ENCODE measurements at regions not wholly inside any gene's neighbourhood (a gene's known extent, or its start where the extent isn't known, plus 50 kb on each side); places are given as distances from the start of the nearest gene placed in this dataset.

- no peaks in the 10 kb centered on the region for H3K9me3 ChIP-seq
- H3K4me1 ChIP-seq: no peaks in the 10 kb centered on the region
- no peaks in the 10 kb centered on the region for H3K27me3 ChIP-seq
- H3K36me3 ChIP-seq (ENCODE audit: low read depth, missing control alignments): no peaks in the 10 kb centered on the region
- no peak overlapping the region for H3K27ac ChIP-seq
- no peak for TF ChIP-seq POLR2A (IDR thresholded peaks at IDR 0.05)
- TF ChIP-seq, protein P1, sequence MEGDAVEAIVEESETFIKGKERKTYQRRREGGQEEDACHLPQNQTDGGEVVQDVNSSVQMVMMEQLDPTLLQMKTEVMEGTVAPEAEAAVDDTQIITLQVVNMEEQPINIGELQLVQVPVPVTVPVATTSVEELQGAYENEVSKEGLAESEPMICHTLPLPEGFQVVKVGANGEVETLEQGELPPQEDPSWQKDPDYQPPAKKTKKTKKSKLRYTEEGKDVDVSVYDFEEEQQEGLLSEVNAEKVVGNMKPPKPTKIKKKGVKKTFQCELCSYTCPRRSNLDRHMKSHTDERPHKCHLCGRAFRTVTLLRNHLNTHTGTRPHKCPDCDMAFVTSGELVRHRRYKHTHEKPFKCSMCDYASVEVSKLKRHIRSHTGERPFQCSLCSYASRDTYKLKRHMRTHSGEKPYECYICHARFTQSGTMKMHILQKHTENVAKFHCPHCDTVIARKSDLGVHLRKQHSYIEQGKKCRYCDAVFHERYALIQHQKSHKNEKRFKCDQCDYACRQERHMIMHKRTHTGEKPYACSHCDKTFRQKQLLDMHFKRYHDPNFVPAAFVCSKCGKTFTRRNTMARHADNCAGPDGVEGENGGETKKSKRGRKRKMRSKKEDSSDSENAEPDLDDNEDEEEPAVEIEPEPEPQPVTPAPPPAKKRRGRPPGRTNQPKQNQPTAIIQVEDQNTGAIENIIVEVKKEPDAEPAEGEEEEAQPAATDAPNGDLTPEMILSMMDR (IDR thresholded peaks at IDR 0.05): no peak
- intact Hi-C loops (cut with DNase I; ENCODE audit: low total_unique reads): no loop called here
- DNase-seq: no peak
- 92% methylated on average over 22 to 25 of the region's 25 CpGs for WGBS, 2 donors
- H3K4me3 ChIP-seq: no peak overlapping the region
Observed at GRCh38 chr19:31562966-31563612, 213.9 kb upstream of the TSHZ3 start.

- H3K36me3 ChIP-seq (ENCODE audit: low read depth, missing control alignments): no peaks in the 10 kb centered on the region
- 85 to 91% methylated on average over 11 of the region's 11 CpGs for WGBS, 2 donors
- TF ChIP-seq POLR2A (IDR thresholded peaks at IDR 0.05): no peak
- TF ChIP-seq, protein P1 (IDR thresholded peaks at IDR 0.05): no peak
- intact Hi-C loops (cut with DNase I; ENCODE audit: low total_unique reads): no loop called here
- no peaks in the 10 kb centered on the region for H3K9me3 ChIP-seq
- DNase-seq: no peak
- H3K4me3 ChIP-seq: no peak overlapping the region
- no peaks in the 10 kb centered on the region for H3K27me3 ChIP-seq
- H3K4me1 ChIP-seq: no peaks in the 10 kb centered on the region
- H3K27ac ChIP-seq: no peak overlapping the region
Observed at GRCh38 chr19:31567776-31568175, 218.5 kb upstream of the TSHZ3 start.

DNA sequence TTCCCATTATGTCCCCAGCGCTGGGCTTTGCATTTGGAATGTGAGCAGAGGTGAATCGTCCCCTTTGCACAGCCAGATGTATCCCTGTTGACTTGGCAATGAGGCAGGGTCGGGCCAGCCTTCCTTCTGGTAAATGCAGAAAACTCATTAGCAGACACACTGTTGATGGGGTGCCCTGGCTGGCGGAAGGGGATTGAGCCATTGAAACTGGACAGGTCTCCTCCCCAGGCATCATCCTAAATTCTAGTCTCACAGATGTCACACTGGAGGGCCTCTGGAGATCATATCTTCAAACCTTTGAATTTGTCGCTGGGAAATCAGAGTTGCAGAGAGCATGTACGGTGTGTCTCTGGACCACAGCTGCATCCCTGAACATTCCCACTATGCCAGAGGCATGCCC, 219.5 kb upstream of the TSHZ3 start:
- H3K27me3 ChIP-seq: no peaks in the 10 kb centered on the region
- H3K27ac ChIP-seq: no peak overlapping the region
- no peak overlapping the region for H3K4me3 ChIP-seq
- 89 to 93% methylated on average over 6 of the region's 6 CpGs for WGBS, 2 donors
- H3K4me1 ChIP-seq: no peaks in the 10 kb centered on the region
- DNase-seq: no peak
- no peaks in the 10 kb centered on the region for H3K36me3 ChIP-seq (ENCODE audit: low read depth, missing control alignments)
- TF ChIP-seq, protein P1 (IDR thresholded peaks at IDR 0.05): no peak
- no peak for TF ChIP-seq POLR2A (IDR thresholded peaks at IDR 0.05)
- intact Hi-C loops (cut with DNase I; ENCODE audit: low total_unique reads): no loop called here
- no peaks in the 10 kb centered on the region for H3K9me3 ChIP-seq

DNA sequence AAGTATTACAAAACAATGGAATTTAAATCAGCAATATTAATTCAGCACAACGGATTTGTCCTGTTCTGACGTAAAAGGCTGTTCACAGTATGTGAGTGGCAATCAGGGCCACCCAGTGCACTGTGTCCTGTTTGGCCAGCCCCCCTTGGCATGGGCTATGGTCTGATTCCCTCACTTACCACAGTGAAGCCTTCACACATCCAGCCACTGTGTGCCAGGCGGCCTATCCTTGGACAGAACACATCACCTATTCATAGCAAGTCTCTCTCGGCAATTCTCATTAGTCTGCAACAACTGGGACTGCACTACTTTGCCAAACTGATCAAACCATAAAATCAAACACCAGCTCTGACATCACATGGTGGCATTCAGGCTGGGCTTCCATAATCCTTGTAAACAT, 221.5 kb upstream of the TSHZ3 start:
- Histone ChIP-seq H3K36me3 (ENCODE audit: low read depth, missing control alignments) (no peaks in the 10 kb centered on the region), H3K4me1 (no peaks in the 10 kb centered on the region), H3K27ac (no peak overlapping the region), H3K9me3 (no peaks in the 10 kb centered on the region), H3K27me3 (no peaks in the 10 kb centered on the region), H3K4me3 (no peak overlapping the region)
- no peak for TF ChIP-seq POLR2A (IDR thresholded peaks at IDR 0.05)
- TF ChIP-seq, protein P1 (IDR thresholded peaks at IDR 0.05): no peak
- intact Hi-C loops (cut with DNase I; ENCODE audit: low total_unique reads): no loop called here
- no peak for DNase-seq
- 85 to 91% methylated on average over 4 of the region's 4 CpGs for WGBS, 2 donors
